Thyroid gland (tissue), 4 donors: ENCODE measurements at regions not wholly inside any gene's neighbourhood (a gene's known extent, or its start where the extent isn't known, plus 50 kb on each side); places are given as distances from the start of the nearest gene placed in this dataset.

ENCODE experiments used
- POLR2A ChIP-seq, 2 donors: fragments of 450-650 bp; IDR thresholded peaks; one replicate each; pipeline ENCODE4 v1.6.1; 2017; ENCODE audit warnings: antibody characterized with exemption in 2 of 2, mild to moderate bottlenecking in 2 of 2, moderate library complexity in 1 of 2
- TF ChIP-seq, protein P1 (sequence below), 6 experiments: fragments of 200-600 bp in 3 of 6; fragments of 450-650 bp in 3 of 6; sonication (generic) in 3 of 6; IDR thresholded peaks; one replicate each; pipeline ENCODE4 v1.5.1; 2016 to 2019; ENCODE audit warnings: antibody characterized with exemption in 6 of 6, mild to moderate bottlenecking in 2 of 6, inconsistent platforms in 1 of 6, moderate library complexity in 1 of 6

DNA sequence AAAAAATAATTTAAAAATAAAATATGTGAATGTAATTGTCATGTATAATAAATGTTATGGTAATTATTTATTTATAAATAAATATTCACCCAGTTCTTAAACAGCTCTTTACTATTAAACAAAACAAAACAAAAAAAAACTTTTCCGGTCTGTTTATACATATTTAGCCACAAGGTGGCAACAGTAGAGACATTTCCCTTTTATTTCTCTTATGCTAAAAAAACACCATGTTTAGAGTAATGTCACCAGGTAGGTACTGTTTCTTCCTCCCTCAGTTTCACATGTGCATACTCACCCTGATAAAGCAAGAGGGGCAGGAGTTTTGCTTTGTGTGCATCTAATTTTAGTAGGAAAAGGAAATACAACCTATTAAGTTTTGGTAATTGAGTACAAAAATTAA, 610.4 kb upstream of the IMPG1 start:
- TF ChIP-seq, protein P1, sequence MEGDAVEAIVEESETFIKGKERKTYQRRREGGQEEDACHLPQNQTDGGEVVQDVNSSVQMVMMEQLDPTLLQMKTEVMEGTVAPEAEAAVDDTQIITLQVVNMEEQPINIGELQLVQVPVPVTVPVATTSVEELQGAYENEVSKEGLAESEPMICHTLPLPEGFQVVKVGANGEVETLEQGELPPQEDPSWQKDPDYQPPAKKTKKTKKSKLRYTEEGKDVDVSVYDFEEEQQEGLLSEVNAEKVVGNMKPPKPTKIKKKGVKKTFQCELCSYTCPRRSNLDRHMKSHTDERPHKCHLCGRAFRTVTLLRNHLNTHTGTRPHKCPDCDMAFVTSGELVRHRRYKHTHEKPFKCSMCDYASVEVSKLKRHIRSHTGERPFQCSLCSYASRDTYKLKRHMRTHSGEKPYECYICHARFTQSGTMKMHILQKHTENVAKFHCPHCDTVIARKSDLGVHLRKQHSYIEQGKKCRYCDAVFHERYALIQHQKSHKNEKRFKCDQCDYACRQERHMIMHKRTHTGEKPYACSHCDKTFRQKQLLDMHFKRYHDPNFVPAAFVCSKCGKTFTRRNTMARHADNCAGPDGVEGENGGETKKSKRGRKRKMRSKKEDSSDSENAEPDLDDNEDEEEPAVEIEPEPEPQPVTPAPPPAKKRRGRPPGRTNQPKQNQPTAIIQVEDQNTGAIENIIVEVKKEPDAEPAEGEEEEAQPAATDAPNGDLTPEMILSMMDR (IDR thresholded peaks at IDR 0.05), result peak in 3 of 6 experiments; percentile 16 to 40 (median 39)
- TF ChIP-seq POLR2A (IDR thresholded peaks at IDR 0.05), result no peak
